NCI-H1417 treated with DMSO at 0.1 percent for 48 hours (cell line): ENCODE measurements at regions not wholly inside any gene's neighbourhood (a gene's known extent, or its start where the extent isn't known, plus 50 kb on each side); places are given as distances from the start of the nearest gene placed in this dataset.

Experiments used
- DNase-seq: peaks from one replicate; lab custom pipeline; 2025; lab: John Stamatoyannopoulos, UW

GRCh38 chr20:24815931-24816330, 133.1 kb upstream of the CST7 start:
- no peak for DNase-seq

- DNase-seq = no peak
Observed at GRCh38 chr20:24816431-24816830, 132.6 kb upstream of the CST7 start.

GRCh38 chr20:24816907-24817306, 132.2 kb upstream of the CST7 start:
- DNase-seq = no peak

GRCh38 chr20:24817351-24817750, 131.7 kb upstream of the CST7 start:
- DNase-seq = no peak

- DNase-seq = no peak
Observed at GRCh38 chr20:24818056-24818455, 131.0 kb upstream of the CST7 start.

- no peak for DNase-seq
Observed at GRCh38 chr20:24819331-24819965, 129.6 kb upstream of the CST7 start.

- no peak for DNase-seq
Observed at GRCh38 chr20:24820345-24820744, 128.7 kb upstream of the CST7 start.

- DNase-seq = no peak
Observed at GRCh38 chr20:24821391-24821790, 127.7 kb upstream of the CST7 start.

GRCh38 chr20:24823176-24823784, 125.8 kb upstream of the CST7 start:
- DNase-seq = no peak

GRCh38 chr20:24823989-24824693, 124.9 kb upstream of the CST7 start:
- DNase-seq = no peak

GRCh38 chr20:24825591-24825990, 123.5 kb upstream of the CST7 start:
- DNase-seq = no peak

- no peak for DNase-seq
Observed at GRCh38 chr20:24827603-24828295, 121.3 kb upstream of the CST7 start.

- DNase-seq = no peak
Observed at GRCh38 chr20:24828992-24829648, 119.9 kb upstream of the CST7 start.

GRCh38 chr20:24829649-24830370, 119.3 kb upstream of the CST7 start:
- DNase-seq = no peak

- no peak for DNase-seq
Observed at GRCh38 chr20:24830649-24831048, 118.4 kb upstream of the CST7 start.

- DNase-seq = no peak
Observed at GRCh38 chr20:24831232-24831631, 117.8 kb upstream of the CST7 start.

- no peak for DNase-seq
Observed at GRCh38 chr20:24832518-24832917, 116.6 kb upstream of the CST7 start.

- DNase-seq = no peak
Observed at GRCh38 chr20:24833592-24833991, 115.5 kb upstream of the CST7 start.

- DNase-seq = no peak
Observed at GRCh38 chr20:24834310-24834709, 114.8 kb upstream of the CST7 start.

- no peak for DNase-seq
Observed at GRCh38 chr20:24835195-24835594, 113.9 kb upstream of the CST7 start.

GRCh38 chr20:24836041-24836533, 113.0 kb upstream of the CST7 start:
- DNase-seq = no peak
